GM12878 (cell line): ENCODE measurements at regions not wholly inside any gene's neighbourhood (a gene's known extent, or its start where the extent isn't known, plus 50 kb on each side); places are given as distances from the start of the nearest gene placed in this dataset.

Source experiments
- ATF3 ChIP-seq: IDR thresholded peaks from 2 replicates; pipeline ENCODE4 v1.6.1; 2011; ENCODE audit warnings: low read depth, mild to moderate bottlenecking, low read length, moderate library complexity, borderline replicate concordance; ENCODE audit errors: extremely low read depth
- BHLHE40 ChIP-seq, 2 experiments: fragments of 450-650 bp in 1 of 2; IDR thresholded peaks; 2 replicates each; pipeline ENCODE4 v1.6.1; 2011 to 2017; ENCODE audit warnings: low read depth in 2 of 2, borderline replicate concordance in 1 of 2, improper control_type of control experiment in 1 of 2, low read length in 1 of 2, mild to moderate bottlenecking in 1 of 2
- CREB1 ChIP-seq: IDR thresholded peaks from 2 replicates; pipeline ENCODE4 v1.6.1; 2012; ENCODE audit warnings: low read depth, mild to moderate bottlenecking, inconsistent platforms
- CTCF ChIP-seq, 3 experiments: IDR thresholded peaks in 2 of 3; conservative IDR thresholded peaks in 1 of 3; 2 replicates each; pipeline ENCODE4 v1.5.1; 2011; ENCODE audit warnings: low read depth in 3 of 3, low read length in 3 of 3, mild to moderate bottlenecking in 3 of 3, control low read depth in 2 of 3, moderate library complexity in 2 of 3, inconsistent platforms in 1 of 3, mixed read lengths in 1 of 3; ENCODE audit not compliant: control insufficient read depth in 2 of 3, insufficient read depth in 1 of 3; ENCODE audit errors: extremely low read depth in 1 of 3
- EZH2 ChIP-seq: IDR thresholded peaks from 2 replicates; pipeline ENCODE4 v1.6.1; 2012; ENCODE audit warnings: low read depth, mild to moderate bottlenecking, control low read depth, inconsistent platforms, low read length, borderline replicate concordance; ENCODE audit not compliant: control insufficient read depth
- KAT2A ChIP-seq: conservative IDR thresholded peaks from 2 replicates; pipeline ENCODE4 v1.6.1; 2011; ENCODE audit warnings: low read depth, low read length; ENCODE audit not compliant: control insufficient read depth
- MAX ChIP-seq: IDR thresholded peaks from 2 replicates; pipeline ENCODE4 v1.6.1; 2012; ENCODE audit warnings: low read depth, low read length, improper control_type of control experiment
- NFYA ChIP-seq: IDR thresholded peaks from 2 replicates; pipeline ENCODE4 v1.6.1; 2011; ENCODE audit warnings: low read depth, mild to moderate bottlenecking, low read length, improper control_type of control experiment, borderline replicate concordance
- NKRF ChIP-seq: fragments of 450-650 bp; conservative IDR thresholded peaks from 2 replicates; pipeline ENCODE4 v1.6.1; 2017; ENCODE audit warnings: mild to moderate bottlenecking, moderate library complexity
- NR2C1 ChIP-seq: fragments of 450-650 bp; IDR thresholded peaks from 2 replicates; pipeline ENCODE4 v1.6.1; 2017; ENCODE audit warnings: antibody characterized with exemption, mild to moderate bottlenecking, moderate library complexity
- REST ChIP-seq: IDR thresholded peaks from 2 replicates; pipeline ENCODE4 v1.6.1; 2012; ENCODE audit warnings: mild to moderate bottlenecking, low read depth, low read length
- SUZ12 ChIP-seq: fragments of 200-600 bp; sonication (generic); IDR thresholded peaks from one replicate; pipeline ENCODE4 v1.6.1; 2018; ENCODE audit warnings: antibody characterized with exemption, mild to moderate bottlenecking; ENCODE audit not compliant: unreplicated experiment

- TF ChIP-seq BHLHE40 (IDR thresholded peaks at IDR 0.05; ENCODE audit: borderline replicate concordance in 1 of 2, low read depth in 2 of 2, low read length in 1 of 2) (no peak), KAT2A (no peak), CREB1 (no peak), CTCF (IDR thresholded peaks at IDR 0.05 in 2 of 3, conservative IDR thresholded peaks at IDR 0.05 in 1 of 3; ENCODE audit: control insufficient read depth in 2 of 3, extremely low read depth in 1 of 3, insufficient read depth in 1 of 3, low read depth in 3 of 3, low read length in 3 of 3) (no peak), NR2C1 (no peak), SUZ12 (no peak), EZH2 (no peak), REST (no peak), NKRF (no peak), NFYA (no peak), MAX (no peak), ATF3 (no peak)
Observed at GRCh38 chr2:15804246-15804619, 136.1 kb upstream of the MYCN start.
